ENCODE measurements at regions not wholly inside any gene's neighbourhood (a gene's known extent, or its start where the extent isn't known, plus 50 kb on each side); places are given as distances from the start of the nearest gene placed in this dataset.
"Not testable (repeated sequence)": the region's sequence is repeated elsewhere in the genome, so short reads cannot be mapped to it uniquely, and the experiment has no call there.

GRCh38 chr22:17284888-17285287 lies 65.7 kb upstream of the ADA2 start:
- Histone ChIP-seq H3K36me3 (ENCODE audit: control insufficient read depth in 1 of 2, insufficient read depth in 2 of 2, low read length in 2 of 2) (no peaks in the 10 kb centered on the region), H3K23ac (ENCODE audit: low read length) (no peak overlapping the region), H3K27me3 (ENCODE audit: insufficient read depth, low read length) (no peaks in the 10 kb centered on the region), H2AK5ac (ENCODE audit: low read length) (no peak overlapping the region), H4K91ac (ENCODE audit: low read depth, low read length) (no peak overlapping the region), H3K4me1 (ENCODE audit: control insufficient read depth in 1 of 2, insufficient read depth in 2 of 2, low read length in 2 of 2) (no peaks in the 10 kb centered on the region), H3K4me3 (ENCODE audit: low read depth, low read length) (no peak overlapping the region), H2BK120ac (ENCODE audit: insufficient read depth, low read length, poor library complexity) (no peak overlapping the region), H3K79me2 (ENCODE audit: control insufficient read depth, insufficient read depth, low read length, poor library complexity) (no peaks in the 10 kb centered on the region), H4K8ac (ENCODE audit: low read depth, low read length) (no peak overlapping the region), H2BK12ac (ENCODE audit: low read length) (no peak overlapping the region), H3K9ac (ENCODE audit: low read length) (no peak overlapping the region), H3K4ac (ENCODE audit: low read depth, low read length) (no peak overlapping the region), H3K4me2 (ENCODE audit: low read length) (no peak overlapping the region), H3K9me3 (ENCODE audit: insufficient read depth, low read depth, low read length) (peaks cover 3% of the 10 kb centered on the region), H2BK5ac (ENCODE audit: low read depth, low read length, poor library complexity) (no peak overlapping the region), H3K18ac (ENCODE audit: low read length) (no peak overlapping the region), H3K27ac (ENCODE audit: low read depth, low read length) (no peak overlapping the region), H3K14ac (ENCODE audit: low read length) (no peak overlapping the region), H3K79me1 (ENCODE audit: low read length) (no peaks in the 10 kb centered on the region), H4K12ac (ENCODE audit: low read depth, low read length) (no peak overlapping the region), H2AFZ (ENCODE audit: insufficient read depth, low read length, poor library complexity) (no peak overlapping the region)
- no CpG with 5 or more reads among the region's 10 CpGs for WGBS (ENCODE audit: extremely low coverage, insufficient coverage, insufficient read length)
- DNase-seq, result no peak

GRCh38 chr22:17284466-17284865 lies 65.2 kb upstream of the ADA2 start:
- Histone ChIP-seq H3K18ac (ENCODE audit: low read length) (no peak overlapping the region), H3K9me3 (ENCODE audit: insufficient read depth, low read depth, low read length) (peaks cover 3% of the 10 kb centered on the region), H4K8ac (ENCODE audit: low read depth, low read length) (no peak overlapping the region), H3K23ac (ENCODE audit: low read length) (no peak overlapping the region), H2BK12ac (ENCODE audit: low read length) (no peak overlapping the region), H2BK5ac (ENCODE audit: low read depth, low read length, poor library complexity) (no peak overlapping the region), H3K4me2 (ENCODE audit: low read length) (no peak overlapping the region), H3K9ac (ENCODE audit: low read length) (no peak overlapping the region), H3K36me3 (ENCODE audit: control insufficient read depth in 1 of 2, insufficient read depth in 2 of 2, low read length in 2 of 2) (no peaks in the 10 kb centered on the region), H2BK120ac (ENCODE audit: insufficient read depth, low read length, poor library complexity) (no peak overlapping the region), H3K27ac (ENCODE audit: low read depth, low read length) (no peak overlapping the region), H4K91ac (ENCODE audit: low read depth, low read length) (no peak overlapping the region), H4K12ac (ENCODE audit: low read depth, low read length) (no peak overlapping the region), H2AK5ac (ENCODE audit: low read length) (no peak overlapping the region), H3K4me1 (ENCODE audit: control insufficient read depth in 1 of 2, insufficient read depth in 2 of 2, low read length in 2 of 2) (no peaks in the 10 kb centered on the region), H2AFZ (ENCODE audit: insufficient read depth, low read length, poor library complexity) (no peak overlapping the region), H3K79me2 (ENCODE audit: control insufficient read depth, insufficient read depth, low read length, poor library complexity) (no peaks in the 10 kb centered on the region), H3K14ac (ENCODE audit: low read length) (no peak overlapping the region), H3K4me3 (ENCODE audit: low read depth, low read length) (no peak overlapping the region), H3K79me1 (ENCODE audit: low read length) (no peaks in the 10 kb centered on the region), H3K27me3 (ENCODE audit: insufficient read depth, low read length) (no peaks in the 10 kb centered on the region), H3K4ac (ENCODE audit: low read depth, low read length) (no peak overlapping the region)
- no peak for DNase-seq
- no CpG with 5 or more reads among the region's 2 CpGs for WGBS (ENCODE audit: extremely low coverage, insufficient coverage, insufficient read length)

- H3K79me1 ChIP-seq (ENCODE audit: low read length); H3K4me3 ChIP-seq (ENCODE audit: low read depth, low read length); H3K36me3 ChIP-seq (ENCODE audit: control insufficient read depth in 1 of 2, insufficient read depth in 2 of 2, low read length in 2 of 2); H3K18ac ChIP-seq (ENCODE audit: low read length); H4K12ac ChIP-seq (ENCODE audit: low read depth, low read length); H3K79me2 ChIP-seq (ENCODE audit: control insufficient read depth, insufficient read depth, low read length, poor library complexity); H2BK12ac ChIP-seq (ENCODE audit: low read length); H3K4ac ChIP-seq (ENCODE audit: low read depth, low read length); H3K9ac ChIP-seq (ENCODE audit: low read length); H4K91ac ChIP-seq (ENCODE audit: low read depth, low read length); H2AK5ac ChIP-seq (ENCODE audit: low read length); H4K8ac ChIP-seq (ENCODE audit: low read depth, low read length); DNase-seq; H2AFZ ChIP-seq (ENCODE audit: insufficient read depth, low read length, poor library complexity); H3K4me1 ChIP-seq (ENCODE audit: control insufficient read depth in 1 of 2, insufficient read depth in 2 of 2, low read length in 2 of 2); H3K27me3 ChIP-seq (ENCODE audit: insufficient read depth, low read length); H3K14ac ChIP-seq (ENCODE audit: low read length); H3K27ac ChIP-seq (ENCODE audit: low read depth, low read length); H3K23ac ChIP-seq (ENCODE audit: low read length); H3K9me3 ChIP-seq (ENCODE audit: insufficient read depth, low read depth, low read length); H2BK120ac ChIP-seq (ENCODE audit: insufficient read depth, low read length, poor library complexity); H3K4me2 ChIP-seq (ENCODE audit: low read length); H2BK5ac ChIP-seq (ENCODE audit: low read depth, low read length, poor library complexity): not testable (repeated sequence)
- no CpG with 5 or more reads among the region's 10 CpGs for WGBS (ENCODE audit: extremely low coverage, insufficient coverage, insufficient read length)
Observed at GRCh38 chr22:17283865-17284264, 64.6 kb upstream of the ADA2 start.

- Histone ChIP-seq H3K23ac (ENCODE audit: low read length) (no peak overlapping the region), H3K36me3 (ENCODE audit: control insufficient read depth in 1 of 2, insufficient read depth in 2 of 2, low read length in 2 of 2) (no peaks in the 10 kb centered on the region), H3K79me1 (ENCODE audit: low read length) (no peaks in the 10 kb centered on the region), H4K12ac (ENCODE audit: low read depth, low read length) (no peak overlapping the region), H3K27ac (ENCODE audit: low read depth, low read length) (no peak overlapping the region), H2AFZ (ENCODE audit: insufficient read depth, low read length, poor library complexity) (no peak overlapping the region), H4K91ac (ENCODE audit: low read depth, low read length) (no peak overlapping the region), H2BK5ac (ENCODE audit: low read depth, low read length, poor library complexity) (no peak overlapping the region), H3K14ac (ENCODE audit: low read length) (no peak overlapping the region), H3K9ac (ENCODE audit: low read length) (no peak overlapping the region), H4K8ac (ENCODE audit: low read depth, low read length) (no peak overlapping the region), H2BK120ac (ENCODE audit: insufficient read depth, low read length, poor library complexity) (no peak overlapping the region), H3K9me3 (ENCODE audit: insufficient read depth, low read depth, low read length) (peaks cover 3% of the 10 kb centered on the region), H2AK5ac (ENCODE audit: low read length) (no peak overlapping the region), H3K18ac (ENCODE audit: low read length) (no peak overlapping the region), H3K4me3 (ENCODE audit: low read depth, low read length) (no peak overlapping the region), H3K4me1 (ENCODE audit: control insufficient read depth in 1 of 2, insufficient read depth in 2 of 2, low read length in 2 of 2) (no peaks in the 10 kb centered on the region), H3K79me2 (ENCODE audit: control insufficient read depth, insufficient read depth, low read length, poor library complexity) (no peaks in the 10 kb centered on the region), H3K27me3 (ENCODE audit: insufficient read depth, low read length) (no peaks in the 10 kb centered on the region), H3K4ac (ENCODE audit: low read depth, low read length) (no peak overlapping the region), H2BK12ac (ENCODE audit: low read length) (no peak overlapping the region), H3K4me2 (ENCODE audit: low read length) (no peak overlapping the region)
- DNase-seq, result peak in 1 of 2 donors; percentile 9
- WGBS (ENCODE audit: extremely low coverage, insufficient coverage, insufficient read length), result no CpG with 5 or more reads among the region's 4 CpGs
Observed at GRCh38 chr22:17283423-17283822, 64.2 kb upstream of the ADA2 start.

All from trophoblast cell (in vitro differentiated cells and primary cell).